NCI-H226 (cell line): ENCODE measurements at regions not wholly inside any gene's neighbourhood (a gene's known extent, or its start where the extent isn't known, plus 50 kb on each side); places are given as distances from the start of the nearest gene placed in this dataset.
A peak's percentile ranks its signal among the peaks of the same experiment; 100 is the strongest.

Source experiments
- DNase-seq: peaks from one replicate; pipeline ENCODE4 v3.0.0-alpha.2; 2015

- no peak for DNase-seq
These were observed 267.8 kb upstream of the NREP start for GRCh38 chr5:112024769-112025168.

GRCh38 chr5:112024221-112024620, 267.2 kb upstream of the NREP start:
- DNase-seq: no peak

GRCh38 chr5:112023766-112024165, 266.8 kb upstream of the NREP start:
- DNase-seq: no peak

GRCh38 chr5:112018846-112019245, 261.9 kb upstream of the NREP start:
- DNase-seq: no peak

GRCh38 chr5:112016980-112017379, 260.0 kb upstream of the NREP start:
- DNase-seq: no peak

GRCh38 chr5:112014783-112015395, 257.9 kb upstream of the NREP start:
- no peak for DNase-seq

GRCh38 chr5:112013660-112014059, 256.7 kb upstream of the NREP start:
- no peak for DNase-seq

GRCh38 chr5:112012104-112012503, 255.1 kb upstream of the NREP start:
- no peak for DNase-seq

- DNase-seq: no peak
These were observed 253.5 kb upstream of the NREP start for GRCh38 chr5:112010475-112010874.

- peak; percentile 78 for DNase-seq
These were observed 249.7 kb upstream of the NREP start for GRCh38 chr5:112006721-112007120.

GRCh38 chr5:112005623-112005930, 248.6 kb upstream of the NREP start:
- DNase-seq: peak; percentile 60

GRCh38 chr5:112004867-112005622, 248.1 kb upstream of the NREP start:
- DNase-seq: peak; percentile 13

GRCh38 chr5:112002376-112002775, 245.4 kb upstream of the NREP start:
- no peak for DNase-seq

GRCh38 chr5:111999286-111999685, 242.3 kb upstream of the NREP start:
- peak; percentile 75 for DNase-seq

GRCh38 chr5:111998871-111999270, 241.9 kb upstream of the NREP start:
- peak; percentile 66 for DNase-seq

GRCh38 chr5:111997711-111998110, 240.7 kb upstream of the NREP start:
- peak; percentile 100 for DNase-seq

GRCh38 chr5:111997308-111997707, 240.3 kb upstream of the NREP start:
- DNase-seq: peak; percentile 71

GRCh38 chr5:111996574-111996973, 239.6 kb upstream of the NREP start:
- DNase-seq: no peak

- no peak for DNase-seq
These were observed 238.7 kb upstream of the NREP start for GRCh38 chr5:111995701-111996100.

- no peak for DNase-seq
These were observed 236.2 kb upstream of the NREP start for GRCh38 chr5:111993242-111993641.

- peak; percentile 93 for DNase-seq
These were observed 227.1 kb upstream of the NREP start for GRCh38 chr5:111984044-111984443.

- peak; percentile 43 for DNase-seq
These were observed 226.5 kb upstream of the NREP start for GRCh38 chr5:111983459-111983858.

GRCh38 chr5:111977436-111977829, 220.4 kb upstream of the NREP start:
- DNase-seq: no peak

GRCh38 chr5:111976705-111977435, 219.9 kb upstream of the NREP start:
- no peak for DNase-seq
